Keratinocyte (primary cell): ENCODE measurements at regions not wholly inside any gene's neighbourhood (a gene's known extent, or its start where the extent isn't known, plus 50 kb on each side); places are given as distances from the start of the nearest gene placed in this dataset.

Experiments used
- DNase-seq: peaks from one replicate; pipeline ENCODE4 v3.0.0-alpha.2; 2011; ENCODE audit warnings: low read depth, missing footprints, low spot score
- FAIRE-seq: peaks from 2 replicates; lab custom pipeline; 2011; peaks lifted over from hg19 to GRCh38; lab: Jason Lieb, UNC
- H2AFZ ChIP-seq: 2 replicates; pipeline ENCODE4 v1.6.0; 2012; ENCODE audit warnings: low read length, control low read depth, inconsistent platforms; ENCODE audit not compliant: control insufficient read depth
- H3K27ac ChIP-seq: 2 replicates; pipeline ENCODE4 v1.5.1; 2011; ENCODE audit warnings: low read length; ENCODE audit not compliant: control insufficient read depth, insufficient read depth
- H3K27me3 ChIP-seq: 3 replicates; pipeline ENCODE4 v1.6.0; 2011; ENCODE audit warnings: low read length; ENCODE audit not compliant: control insufficient read depth, insufficient read depth; ENCODE audit errors: extremely low read depth
- H3K36me3 ChIP-seq, 2 experiments: 2 replicates in 1 of 2; 3 replicates in 1 of 2; pipeline ENCODE4 v1.5.1; 2011; ENCODE audit warnings: low read length in 2 of 2, mild to moderate bottlenecking in 1 of 2; ENCODE audit not compliant: control insufficient read depth in 2 of 2, insufficient read depth in 2 of 2; ENCODE audit errors: extremely low read depth in 1 of 2
- H3K4me1 ChIP-seq: 3 replicates; pipeline ENCODE4 v1.5.1; 2011; ENCODE audit warnings: low read length; ENCODE audit not compliant: control insufficient read depth, insufficient read depth; ENCODE audit errors: extremely low read depth
- H3K4me2 ChIP-seq: 3 replicates; pipeline ENCODE4 v1.6.0; 2011; ENCODE audit warnings: low read depth, low read length; ENCODE audit not compliant: control insufficient read depth, insufficient read depth; ENCODE audit errors: extremely low read depth
- H3K4me3 ChIP-seq, 3 experiments: fragments of 200-600 bp in 1 of 3; sonication (generic) in 1 of 3; 2 replicates in 2 of 3; 3 replicates in 1 of 3; pipeline ENCODE4 v1.5.1; 2011 to 2016; ENCODE audit warnings: low read length in 3 of 3, mild to moderate bottlenecking in 3 of 3, control low read depth in 2 of 3, inconsistent platforms in 1 of 3, low read depth in 1 of 3, mixed read lengths in 1 of 3, mixed run types in 1 of 3, moderate library complexity in 1 of 3; ENCODE audit not compliant: control insufficient read depth in 2 of 3, insufficient read depth in 2 of 3; ENCODE audit errors: extremely low read depth in 1 of 3
- H3K79me2 ChIP-seq: 2 replicates; pipeline ENCODE4 v1.6.0; 2012; ENCODE audit warnings: low read length; ENCODE audit not compliant: control insufficient read depth, insufficient read depth
- H3K9ac ChIP-seq: 3 replicates; pipeline ENCODE4 v1.6.0; 2011; ENCODE audit warnings: low read length; ENCODE audit not compliant: control insufficient read depth, insufficient read depth; ENCODE audit errors: extremely low read depth
- H3K9me1 ChIP-seq: 3 replicates; pipeline ENCODE4 v1.6.0; 2011; ENCODE audit warnings: low read length; ENCODE audit not compliant: control insufficient read depth, insufficient read depth; ENCODE audit errors: extremely low read depth
- H3K9me3 ChIP-seq: 2 replicates; pipeline ENCODE4 v1.5.1; 2012; ENCODE audit warnings: low read depth, low read length; ENCODE audit not compliant: control insufficient read depth
- H4K20me1 ChIP-seq: 3 replicates; pipeline ENCODE4 v1.6.0; 2011; ENCODE audit warnings: low read length; ENCODE audit not compliant: control insufficient read depth, insufficient read depth; ENCODE audit errors: extremely low read depth
- CTCF ChIP-seq, 3 experiments: IDR thresholded peaks in 1 of 3; conservative IDR thresholded peaks in 1 of 3; optimal IDR thresholded peaks in 1 of 3; 2 replicates in 2 of 3; 3 replicates in 1 of 3; pipeline versions ENCODE3 to v1.5.1; 2011; ENCODE audit warnings: low read length in 3 of 3, mild to moderate bottlenecking in 3 of 3, moderate library complexity in 2 of 3, control low read depth in 1 of 3, inconsistent platforms in 1 of 3; ENCODE audit not compliant: insufficient read depth in 2 of 3; ENCODE audit errors: extremely low read depth in 1 of 3
- EZH2 ChIP-seq: IDR thresholded peaks from one replicate; pipeline ENCODE4 v1.6.1; 2012; ENCODE audit warnings: inconsistent platforms, mild to moderate bottlenecking, low read length, moderate library complexity
- dilution Hi-C: fragments of 300-500 bp; cut with MboI; formaldehyde crosslinking; loops from one replicate; pipeline ENCODE4 v1.7.0; 2020; ENCODE audit warnings: low sequenced_read_pairs; ENCODE audit not compliant: extremely low pct_ligation_motif_present

GRCh38 chr2:7468955-7469354, 551.7 kb downstream of the RNF144A start:
- no peak for TF ChIP-seq CTCF (optimal IDR thresholded peaks at IDR 0.05 in 1 of 3, IDR thresholded peaks at IDR 0.05 in 1 of 3, conservative IDR thresholded peaks at IDR 0.05 in 1 of 3; ENCODE audit: extremely low read depth in 1 of 3, insufficient read depth in 2 of 3, low read length in 3 of 3)
- TF ChIP-seq EZH2: no peak
- Histone ChIP-seq H4K20me1 (no peaks in the 10 kb centered on the region), H3K9me1 (no peaks in the 10 kb centered on the region), H3K4me3 (no peak overlapping the region), H3K36me3 (no peaks in the 10 kb centered on the region), H3K9me3 (no peaks in the 10 kb centered on the region), H3K27ac (no peak overlapping the region), H3K4me2 (no peak overlapping the region), H3K4me1 (no peaks in the 10 kb centered on the region), H2AFZ (no peak overlapping the region), H3K79me2 (no peaks in the 10 kb centered on the region), H3K9ac (no peak overlapping the region), H3K27me3 (no peaks in the 10 kb centered on the region)
- FAIRE-seq: no peak
- no peak for DNase-seq
- dilution Hi-C loops: no loop called here

GRCh38 chr2:7471185-7471584, 554.0 kb downstream of the RNF144A start:
- Histone ChIP-seq H4K20me1 (no peaks in the 10 kb centered on the region), H3K36me3 (no peaks in the 10 kb centered on the region), H3K79me2 (no peaks in the 10 kb centered on the region), H3K4me2 (no peak overlapping the region), H3K27ac (no peak overlapping the region), H3K4me1 (no peaks in the 10 kb centered on the region), H3K4me3 (no peak overlapping the region), H3K9me3 (no peaks in the 10 kb centered on the region), H3K9ac (no peak overlapping the region), H3K27me3 (no peaks in the 10 kb centered on the region), H3K9me1 (no peaks in the 10 kb centered on the region), H2AFZ (no peak overlapping the region)
- dilution Hi-C loops: no loop called here
- DNase-seq (no peak), FAIRE-seq (no peak)
- TF ChIP-seq EZH2 (no peak), CTCF (optimal IDR thresholded peaks at IDR 0.05 in 1 of 3, IDR thresholded peaks at IDR 0.05 in 1 of 3, conservative IDR thresholded peaks at IDR 0.05 in 1 of 3; ENCODE audit: extremely low read depth in 1 of 3, insufficient read depth in 2 of 3, low read length in 3 of 3) (no peak)
